SH-SY5Y (cell line): ENCODE measurements at regions not wholly inside any gene's neighbourhood (a gene's known extent, or its start where the extent isn't known, plus 50 kb on each side); places are given as distances from the start of the nearest gene placed in this dataset.

Experiments
- GATA2 ChIP-seq: IDR thresholded peaks from 2 replicates; pipeline ENCODE4 v1.6.1; 2011; ENCODE audit warnings: mild to moderate bottlenecking, low read depth, low read length
- GATA3 ChIP-seq: IDR thresholded peaks from 2 replicates; pipeline ENCODE4 v1.6.1; 2011; ENCODE audit warnings: low read depth, mild to moderate bottlenecking, low read length, moderate library complexity

GRCh38 chr16:73403291-73403690 lies 355.4 kb upstream of the ZFHX3 start:
- TF ChIP-seq GATA3 (no peak), GATA2 (no peak)
